GM23338 (cell line): ENCODE measurements at regions not wholly inside any gene's neighbourhood (a gene's known extent, or its start where the extent isn't known, plus 50 kb on each side); places are given as distances from the start of the nearest gene placed in this dataset.

Experiments
- CREB1 ChIP-seq: fragments of 250-450 bp; sonication (Bioruptor Pico); IDR thresholded peaks from 2 replicates; pipeline ENCODE4 v1.5.0; 2020; ENCODE audit warnings: low read depth, mild to moderate bottlenecking, moderate library complexity
- EZH2 ChIP-seq: fragments of 200-600 bp; sonication (generic); IDR thresholded peaks from one replicate; pipeline ENCODE4 v1.8.0; 2017; ENCODE audit warnings: antibody characterized with exemption, mild to moderate bottlenecking, low read depth; ENCODE audit not compliant: unreplicated experiment
- EZH2phosphoT487 ChIP-seq: fragments of 200-600 bp; sonication (generic); IDR thresholded peaks from one replicate; pipeline ENCODE4 v1.8.1; 2018; ENCODE audit warnings: antibody characterized with exemption; ENCODE audit not compliant: unreplicated experiment
- JUNB ChIP-seq: IDR thresholded peaks from one replicate; pipeline ENCODE4 v1.6.1; 2016; ENCODE audit warnings: antibody characterized with exemption; ENCODE audit not compliant: unreplicated experiment
- NANOG ChIP-seq: IDR thresholded peaks from 2 replicates; pipeline ENCODE4 v1.6.1; 2016; ENCODE audit warnings: antibody characterized with exemption, borderline replicate concordance
- POLR2AphosphoS5 ChIP-seq: IDR thresholded peaks from 2 replicates; pipeline ENCODE4 v1.6.1; 2016; ENCODE audit warnings: antibody characterized with exemption, low read depth
- STAT1 ChIP-seq: IDR thresholded peaks from one replicate; pipeline ENCODE4 v1.6.1; 2016; ENCODE audit warnings: antibody characterized with exemption; ENCODE audit not compliant: unreplicated experiment
- ZNF114 ChIP-seq: fragments of 250-450 bp; sonication (Bioruptor Pico); IDR thresholded peaks from 2 replicates; pipeline ENCODE4 v1.5.0; 2020; ENCODE audit warnings: mild to moderate bottlenecking, moderate library complexity
- ZNF331 ChIP-seq: fragments of 250-450 bp; sonication (Bioruptor Pico); IDR thresholded peaks from 2 replicates; pipeline ENCODE4 v1.5.0; 2020; ENCODE audit warnings: low read depth, mild to moderate bottlenecking, moderate library complexity
- TF ChIP-seq, protein P1 (sequence below), 2 experiments: fragments of 200-600 bp in 1 of 2; sonication (generic) in 1 of 2; conservative IDR thresholded peaks; 2 replicates each; pipeline versions ENCODE4 v1.5.1 to v1.6.1; 2016 to 2017; ENCODE audit warnings: antibody characterized with exemption in 2 of 2, low read depth in 2 of 2, mild to moderate bottlenecking in 2 of 2, moderate library complexity in 1 of 2
- TF ChIP-seq, protein P2 (sequence below): IDR thresholded peaks from one replicate; pipeline ENCODE4 v1.6.1; 2018; ENCODE audit warnings: antibody characterized with exemption; ENCODE audit not compliant: unreplicated experiment
- TF ChIP-seq, protein P3 (sequence below): IDR thresholded peaks from 2 replicates; pipeline ENCODE4 v1.6.1; 2016; ENCODE audit warnings: antibody characterized with exemption

DNA sequence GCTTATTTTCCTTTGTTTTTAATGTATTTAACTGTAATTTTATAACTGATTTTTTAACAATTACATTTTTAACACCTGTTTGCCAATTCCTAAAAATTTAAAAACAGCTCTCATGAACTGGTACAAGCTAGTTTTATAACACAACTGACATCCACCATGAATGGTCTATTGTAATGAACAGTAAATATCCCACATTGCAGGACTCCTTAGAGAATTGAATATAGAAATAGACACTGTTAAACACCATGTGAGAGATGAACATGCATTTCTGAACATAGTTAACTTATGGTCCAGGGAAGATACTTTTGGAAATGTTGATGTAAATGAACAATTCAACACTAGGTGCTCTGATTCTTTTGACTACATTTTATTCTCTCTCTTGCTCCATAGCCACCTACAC, 195.1 kb upstream of the GMDS start:
- TF ChIP-seq CREB1 (CRISPR knock-in tag) (no peak), POLR2AphosphoS5 (no peak), JUNB (no peak), EZH2 (no peak), STAT1 (no peak), ZNF331 (no peak), EZH2phosphoT487 (no peak), ZNF114 (CRISPR knock-in tag) (no peak), NANOG (no peak)
- TF ChIP-seq, protein P1, sequence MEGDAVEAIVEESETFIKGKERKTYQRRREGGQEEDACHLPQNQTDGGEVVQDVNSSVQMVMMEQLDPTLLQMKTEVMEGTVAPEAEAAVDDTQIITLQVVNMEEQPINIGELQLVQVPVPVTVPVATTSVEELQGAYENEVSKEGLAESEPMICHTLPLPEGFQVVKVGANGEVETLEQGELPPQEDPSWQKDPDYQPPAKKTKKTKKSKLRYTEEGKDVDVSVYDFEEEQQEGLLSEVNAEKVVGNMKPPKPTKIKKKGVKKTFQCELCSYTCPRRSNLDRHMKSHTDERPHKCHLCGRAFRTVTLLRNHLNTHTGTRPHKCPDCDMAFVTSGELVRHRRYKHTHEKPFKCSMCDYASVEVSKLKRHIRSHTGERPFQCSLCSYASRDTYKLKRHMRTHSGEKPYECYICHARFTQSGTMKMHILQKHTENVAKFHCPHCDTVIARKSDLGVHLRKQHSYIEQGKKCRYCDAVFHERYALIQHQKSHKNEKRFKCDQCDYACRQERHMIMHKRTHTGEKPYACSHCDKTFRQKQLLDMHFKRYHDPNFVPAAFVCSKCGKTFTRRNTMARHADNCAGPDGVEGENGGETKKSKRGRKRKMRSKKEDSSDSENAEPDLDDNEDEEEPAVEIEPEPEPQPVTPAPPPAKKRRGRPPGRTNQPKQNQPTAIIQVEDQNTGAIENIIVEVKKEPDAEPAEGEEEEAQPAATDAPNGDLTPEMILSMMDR (conservative IDR thresholded peaks at IDR 0.05; ENCODE audit: low read depth in 2 of 2), result no peak
- TF ChIP-seq, protein P2, sequence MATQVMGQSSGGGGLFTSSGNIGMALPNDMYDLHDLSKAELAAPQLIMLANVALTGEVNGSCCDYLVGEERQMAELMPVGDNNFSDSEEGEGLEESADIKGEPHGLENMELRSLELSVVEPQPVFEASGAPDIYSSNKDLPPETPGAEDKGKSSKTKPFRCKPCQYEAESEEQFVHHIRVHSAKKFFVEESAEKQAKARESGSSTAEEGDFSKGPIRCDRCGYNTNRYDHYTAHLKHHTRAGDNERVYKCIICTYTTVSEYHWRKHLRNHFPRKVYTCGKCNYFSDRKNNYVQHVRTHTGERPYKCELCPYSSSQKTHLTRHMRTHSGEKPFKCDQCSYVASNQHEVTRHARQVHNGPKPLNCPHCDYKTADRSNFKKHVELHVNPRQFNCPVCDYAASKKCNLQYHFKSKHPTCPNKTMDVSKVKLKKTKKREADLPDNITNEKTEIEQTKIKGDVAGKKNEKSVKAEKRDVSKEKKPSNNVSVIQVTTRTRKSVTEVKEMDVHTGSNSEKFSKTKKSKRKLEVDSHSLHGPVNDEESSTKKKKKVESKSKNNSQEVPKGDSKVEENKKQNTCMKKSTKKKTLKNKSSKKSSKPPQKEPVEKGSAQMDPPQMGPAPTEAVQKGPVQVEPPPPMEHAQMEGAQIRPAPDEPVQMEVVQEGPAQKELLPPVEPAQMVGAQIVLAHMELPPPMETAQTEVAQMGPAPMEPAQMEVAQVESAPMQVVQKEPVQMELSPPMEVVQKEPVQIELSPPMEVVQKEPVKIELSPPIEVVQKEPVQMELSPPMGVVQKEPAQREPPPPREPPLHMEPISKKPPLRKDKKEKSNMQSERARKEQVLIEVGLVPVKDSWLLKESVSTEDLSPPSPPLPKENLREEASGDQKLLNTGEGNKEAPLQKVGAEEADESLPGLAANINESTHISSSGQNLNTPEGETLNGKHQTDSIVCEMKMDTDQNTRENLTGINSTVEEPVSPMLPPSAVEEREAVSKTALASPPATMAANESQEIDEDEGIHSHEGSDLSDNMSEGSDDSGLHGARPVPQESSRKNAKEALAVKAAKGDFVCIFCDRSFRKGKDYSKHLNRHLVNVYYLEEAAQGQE, result no peak
- TF ChIP-seq, protein P3, sequence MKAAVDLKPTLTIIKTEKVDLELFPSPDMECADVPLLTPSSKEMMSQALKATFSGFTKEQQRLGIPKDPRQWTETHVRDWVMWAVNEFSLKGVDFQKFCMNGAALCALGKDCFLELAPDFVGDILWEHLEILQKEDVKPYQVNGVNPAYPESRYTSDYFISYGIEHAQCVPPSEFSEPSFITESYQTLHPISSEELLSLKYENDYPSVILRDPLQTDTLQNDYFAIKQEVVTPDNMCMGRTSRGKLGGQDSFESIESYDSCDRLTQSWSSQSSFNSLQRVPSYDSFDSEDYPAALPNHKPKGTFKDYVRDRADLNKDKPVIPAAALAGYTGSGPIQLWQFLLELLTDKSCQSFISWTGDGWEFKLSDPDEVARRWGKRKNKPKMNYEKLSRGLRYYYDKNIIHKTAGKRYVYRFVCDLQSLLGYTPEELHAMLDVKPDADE, result no peak
